Stomach smooth muscle (tissue), 2 donors: ENCODE measurements at regions not wholly inside any gene's neighbourhood (a gene's known extent, or its start where the extent isn't known, plus 50 kb on each side); places are given as distances from the start of the nearest gene placed in this dataset.
"Not testable (repeated sequence)": the region's sequence is repeated elsewhere in the genome, so short reads cannot be mapped to it uniquely, and the experiment has no call there.

Source experiments
- H3K27ac ChIP-seq: one replicate; pipeline ENCODE4 v1.7.0; 2013; ENCODE audit warnings: mild to moderate bottlenecking, low read length, inconsistent platforms
- H3K27me3 ChIP-seq, 2 donors: one replicate each; pipeline ENCODE4 v1.7.0; 2013; ENCODE audit warnings: low read length in 2 of 2; ENCODE audit not compliant: insufficient read depth in 2 of 2, control insufficient read depth in 1 of 2
- H3K36me3 ChIP-seq, 2 donors: one replicate each; pipeline ENCODE4 v1.7.0; 2013; ENCODE audit warnings: low read length in 2 of 2; ENCODE audit not compliant: control insufficient read depth in 2 of 2, insufficient read depth in 2 of 2
- H3K4me1 ChIP-seq: one replicate; pipeline ENCODE4 v1.7.0; 2013; ENCODE audit warnings: low read length; ENCODE audit not compliant: control insufficient read depth, insufficient read depth
- H3K4me3 ChIP-seq, 2 donors: one replicate each; pipeline ENCODE4 v1.7.0; 2013; ENCODE audit warnings: low read length in 2 of 2
- H3K9ac ChIP-seq, 2 donors: one replicate each; pipeline ENCODE4 v1.7.0; 2013; ENCODE audit warnings: low read length in 2 of 2, mild to moderate bottlenecking in 1 of 2
- H3K9me3 ChIP-seq, 2 donors: one replicate each; pipeline ENCODE4 v1.7.0; 2013; ENCODE audit warnings: low read length in 2 of 2; ENCODE audit not compliant: control insufficient read depth in 2 of 2
- donor health status: healthy.
- donor health status: Pancreatic carcinoma.

DNA sequence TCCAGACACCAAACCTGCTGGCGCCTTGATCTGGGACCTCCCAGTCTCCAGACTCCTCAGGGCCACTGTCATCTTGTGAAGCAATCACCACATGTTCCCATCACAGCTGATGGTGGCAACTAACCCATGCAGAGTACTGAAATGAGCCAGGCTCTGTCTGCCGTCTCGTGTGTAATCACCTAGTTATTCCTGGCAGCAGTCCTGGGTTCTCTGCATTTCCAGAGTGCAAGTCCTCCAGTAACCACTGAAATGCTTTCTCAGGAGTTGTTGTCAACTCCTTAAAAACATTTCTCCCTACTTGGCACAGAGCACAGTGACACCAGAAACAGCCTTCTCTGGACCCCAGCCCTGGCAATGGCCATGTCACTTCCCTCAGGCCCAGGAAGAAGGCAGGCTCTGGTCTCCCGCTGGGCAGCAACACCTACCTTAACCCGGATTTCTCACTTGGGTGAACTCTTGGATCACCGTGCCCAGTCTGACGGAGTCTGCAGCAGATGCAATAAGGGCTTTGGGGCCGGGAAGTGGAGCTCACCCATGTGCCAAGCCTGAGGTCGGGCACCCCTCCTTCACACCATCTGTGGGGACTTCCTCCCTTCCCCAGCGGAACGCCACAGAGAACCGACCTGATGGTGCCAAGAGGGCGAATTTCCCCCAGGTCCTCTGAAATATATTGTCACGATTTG, 189.5 kb upstream of the NPAP1 start:
- not testable (repeated sequence) for H3K27ac ChIP-seq, H3K9ac ChIP-seq, H3K4me3 ChIP-seq, H3K27me3 ChIP-seq, H3K9me3 ChIP-seq, H3K36me3 ChIP-seq, H3K4me1 ChIP-seq

DNA sequence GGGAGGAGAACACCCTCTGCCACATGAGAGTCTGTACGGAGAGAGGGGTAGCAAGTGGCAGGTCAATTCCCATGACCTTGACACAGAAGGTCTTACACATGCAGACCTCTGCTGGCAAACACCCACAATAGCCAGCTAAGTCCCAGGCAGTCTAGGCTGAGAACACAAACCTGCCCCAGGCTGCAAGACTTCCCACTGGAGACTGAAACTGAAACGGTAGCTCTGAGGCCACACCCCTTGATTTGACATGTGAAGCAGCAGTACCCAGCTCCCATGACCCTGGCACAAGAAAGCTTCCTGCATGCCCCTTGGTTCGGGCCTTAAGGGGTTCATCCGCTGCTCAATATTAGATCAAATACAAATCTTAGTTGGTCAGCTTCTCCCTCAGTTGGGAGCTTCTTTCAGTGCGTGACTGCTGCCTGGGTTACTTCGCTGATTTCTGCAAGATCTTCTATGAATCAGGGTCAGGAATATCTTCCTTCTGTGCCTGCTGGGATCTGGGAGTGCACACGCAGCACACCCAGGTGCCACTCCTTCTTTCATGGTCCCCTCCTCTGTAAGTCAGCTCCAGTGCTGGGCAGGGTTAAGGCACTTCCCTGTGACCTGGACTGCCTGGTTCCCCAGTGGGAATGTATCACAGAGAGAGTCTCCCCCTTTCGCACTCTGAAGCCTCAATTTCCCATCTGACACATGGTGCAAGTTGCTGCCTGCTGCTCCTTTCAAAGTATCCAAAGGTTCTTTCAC, 187.2 kb upstream of the NPAP1 start:
- not testable (repeated sequence) for H3K4me1 ChIP-seq, H3K27me3 ChIP-seq, H3K9ac ChIP-seq, H3K36me3 ChIP-seq, H3K4me3 ChIP-seq, H3K9me3 ChIP-seq, H3K27ac ChIP-seq

DNA sequence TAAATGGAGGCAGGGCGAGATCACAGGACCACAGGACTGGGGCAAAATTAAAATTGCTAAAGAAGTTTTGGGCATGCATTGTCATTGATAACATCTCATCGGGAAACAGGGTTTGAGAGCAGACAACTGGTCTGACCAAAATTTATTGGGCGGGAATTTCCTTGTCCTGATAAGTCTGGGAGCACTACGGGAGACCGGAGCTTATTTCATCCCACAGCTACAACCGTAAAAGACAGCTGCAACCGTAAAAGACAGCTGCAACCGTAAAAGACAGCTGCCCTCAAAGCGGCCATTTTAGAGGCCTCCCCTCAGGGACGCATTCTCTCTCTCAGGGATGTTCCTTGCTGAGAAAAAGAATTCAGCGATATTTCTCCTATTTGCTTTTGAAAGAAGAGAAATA, 170.4 kb upstream of the NPAP1 start:
- not testable (repeated sequence) for H3K4me3 ChIP-seq, H3K27me3 ChIP-seq, H3K9me3 ChIP-seq, H3K36me3 ChIP-seq, H3K4me1 ChIP-seq, H3K9ac ChIP-seq, H3K27ac ChIP-seq

- not testable (repeated sequence) for H3K4me3 ChIP-seq, H3K27ac ChIP-seq, H3K9me3 ChIP-seq, H3K9ac ChIP-seq, H3K36me3 ChIP-seq, H3K4me1 ChIP-seq, H3K27me3 ChIP-seq
Observed at GRCh38 chr15:24509714-24510113, 165.9 kb upstream of the NPAP1 start.

DNA sequence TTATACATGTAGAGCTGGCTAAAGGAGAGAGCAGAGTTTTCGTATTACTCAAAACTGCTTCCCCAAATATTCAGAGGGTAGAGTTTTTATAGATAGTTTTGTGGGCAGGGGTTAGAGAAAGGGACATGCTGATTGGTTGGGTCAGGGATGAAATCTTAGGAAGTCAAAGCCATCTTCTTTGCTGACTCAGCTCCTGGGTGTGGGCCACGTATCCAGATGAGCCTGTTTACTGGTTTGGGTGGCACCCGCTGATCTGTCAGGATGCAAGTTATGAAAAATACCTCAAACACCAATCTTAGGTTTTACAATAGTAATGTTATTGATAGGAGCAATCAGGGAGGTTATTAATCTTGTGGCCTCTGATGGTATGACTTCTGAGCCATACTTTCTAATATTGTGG, 164.0 kb upstream of the NPAP1 start:
- H3K27ac ChIP-seq, H3K4me3 ChIP-seq, H3K36me3 ChIP-seq, H3K4me1 ChIP-seq, H3K9ac ChIP-seq, H3K27me3 ChIP-seq, H3K9me3 ChIP-seq: not testable (repeated sequence)

GRCh38 chr15:24518772-24519171, 156.8 kb upstream of the NPAP1 start:
- not testable (repeated sequence) for H3K36me3 ChIP-seq, H3K9ac ChIP-seq, H3K27me3 ChIP-seq, H3K27ac ChIP-seq, H3K9me3 ChIP-seq, H3K4me3 ChIP-seq, H3K4me1 ChIP-seq

DNA sequence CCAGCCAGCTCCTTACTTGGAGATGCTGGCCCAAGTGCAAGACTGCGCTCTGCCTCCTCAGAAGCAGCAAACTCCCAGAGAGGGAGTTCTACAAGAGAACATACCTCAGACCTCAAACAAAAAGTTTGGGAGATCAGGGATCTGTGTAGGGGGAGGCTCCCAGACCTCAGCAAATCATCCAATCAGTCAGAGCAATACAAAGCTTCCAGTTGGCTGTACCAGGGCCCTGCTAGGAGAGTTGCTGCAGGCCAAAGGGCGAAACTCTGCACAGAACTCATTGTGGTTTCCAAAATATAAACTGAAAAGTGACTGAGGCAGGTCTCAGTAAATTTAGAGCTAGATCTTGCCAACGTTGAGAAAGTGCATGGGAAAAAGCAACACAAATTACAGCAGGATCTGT, 144.3 kb upstream of the NPAP1 start:
- H3K4me3 ChIP-seq, H3K9ac ChIP-seq, H3K27me3 ChIP-seq, H3K9me3 ChIP-seq, H3K36me3 ChIP-seq, H3K4me1 ChIP-seq, H3K27ac ChIP-seq: not testable (repeated sequence)

DNA sequence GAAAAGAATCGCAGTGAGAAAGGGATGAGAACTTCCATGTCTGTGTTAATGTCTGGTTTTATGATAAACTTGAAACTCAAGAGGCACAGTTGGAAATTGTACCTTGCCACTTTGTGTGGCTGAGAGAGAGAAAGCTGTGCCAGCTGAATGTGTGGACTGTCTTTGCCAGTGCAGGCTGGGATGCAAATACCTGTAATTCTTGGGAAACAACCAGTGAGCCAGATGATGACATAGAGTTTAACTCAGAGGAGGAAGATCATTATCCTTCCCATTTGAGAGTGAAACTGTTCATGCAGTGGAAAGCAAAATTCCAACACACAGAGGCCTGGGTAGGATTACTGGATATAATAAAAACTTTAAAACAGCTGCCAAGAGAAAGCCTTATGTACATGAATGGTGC, 141.5 kb upstream of the NPAP1 start:
- not testable (repeated sequence) for H3K27me3 ChIP-seq, H3K9ac ChIP-seq, H3K4me3 ChIP-seq, H3K9me3 ChIP-seq, H3K36me3 ChIP-seq, H3K4me1 ChIP-seq, H3K27ac ChIP-seq

DNA sequence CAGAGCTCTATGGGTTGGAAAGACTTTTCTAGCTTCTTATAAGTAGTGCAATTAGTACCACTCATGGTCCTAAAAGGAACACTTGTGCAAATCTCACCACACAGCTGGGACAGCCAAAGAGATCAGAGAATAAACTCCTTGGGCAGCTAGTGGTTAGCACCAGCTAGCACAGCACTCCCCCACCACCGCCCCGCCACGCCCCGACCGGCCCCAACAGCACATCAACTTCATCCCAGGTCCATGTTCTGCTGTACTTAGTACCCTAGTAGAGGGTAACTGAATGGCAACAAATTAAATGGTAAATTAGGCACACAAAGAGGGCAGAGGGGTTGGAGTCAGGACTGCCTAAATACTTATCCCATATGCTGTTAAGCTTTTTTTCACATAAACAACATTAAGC, 118.3 kb upstream of the NPAP1 start:
- H3K9me3 ChIP-seq, H3K36me3 ChIP-seq, H3K4me3 ChIP-seq, H3K9ac ChIP-seq, H3K27ac ChIP-seq, H3K27me3 ChIP-seq, H3K4me1 ChIP-seq: not testable (repeated sequence)

DNA sequence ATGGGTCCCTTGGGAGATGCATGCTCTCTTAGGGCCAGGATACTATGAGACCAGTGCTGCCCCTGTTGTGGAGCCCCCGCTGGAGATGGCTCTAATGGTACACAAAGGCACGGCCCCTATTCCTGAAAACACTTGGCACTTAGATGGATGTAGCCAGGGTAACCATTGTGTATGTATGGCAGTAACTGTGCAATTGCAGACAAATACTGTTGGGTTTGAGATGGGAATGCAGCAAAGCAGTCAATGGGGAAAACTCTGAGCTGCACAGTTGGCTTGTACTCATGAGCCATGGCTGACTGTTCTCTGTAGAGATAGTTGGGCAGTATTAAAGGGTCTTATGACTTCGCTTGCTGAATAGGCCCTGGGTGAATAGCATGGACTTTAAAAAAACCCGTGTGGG, 67.9 kb upstream of the NPAP1 start:
- no peak overlapping the region for H3K4me3 ChIP-seq
- H3K9ac ChIP-seq, result no peak overlapping the region
- H3K4me1 ChIP-seq, result no peaks in the 10 kb centered on the region
- no peak overlapping the region for H3K27ac ChIP-seq
- H3K27me3 ChIP-seq, result no peaks in the 10 kb centered on the region
- H3K9me3 ChIP-seq, result no peaks in the 10 kb centered on the region
- no peaks in the 10 kb centered on the region for H3K36me3 ChIP-seq

- Histone ChIP-seq H3K4me1 (no peaks in the 10 kb centered on the region), H3K27me3 (no peaks in the 10 kb centered on the region), H3K4me3 (no peak overlapping the region)
Observed at GRCh38 chr15:24617646-24618045, 57.9 kb upstream of the NPAP1 start.

More at GRCh38 chr15:24617646-24618045, 57.9 kb upstream of the NPAP1 start:
- Histone ChIP-seq H3K36me3 (no peaks in the 10 kb centered on the region), H3K9ac (no peak overlapping the region), H3K9me3 (peaks cover 0 to 2% of the 10 kb centered on the region in 2 donors), H3K27ac (no peak overlapping the region)
